ENCODE measurements at regions not wholly inside any gene's neighbourhood (a gene's known extent, or its start where the extent isn't known, plus 50 kb on each side); places are given as distances from the start of the nearest gene placed in this dataset.
"Not testable (repeated sequence)": the region's sequence is repeated elsewhere in the genome, so short reads cannot be mapped to it uniquely, and the experiment has no call there.

DNA sequence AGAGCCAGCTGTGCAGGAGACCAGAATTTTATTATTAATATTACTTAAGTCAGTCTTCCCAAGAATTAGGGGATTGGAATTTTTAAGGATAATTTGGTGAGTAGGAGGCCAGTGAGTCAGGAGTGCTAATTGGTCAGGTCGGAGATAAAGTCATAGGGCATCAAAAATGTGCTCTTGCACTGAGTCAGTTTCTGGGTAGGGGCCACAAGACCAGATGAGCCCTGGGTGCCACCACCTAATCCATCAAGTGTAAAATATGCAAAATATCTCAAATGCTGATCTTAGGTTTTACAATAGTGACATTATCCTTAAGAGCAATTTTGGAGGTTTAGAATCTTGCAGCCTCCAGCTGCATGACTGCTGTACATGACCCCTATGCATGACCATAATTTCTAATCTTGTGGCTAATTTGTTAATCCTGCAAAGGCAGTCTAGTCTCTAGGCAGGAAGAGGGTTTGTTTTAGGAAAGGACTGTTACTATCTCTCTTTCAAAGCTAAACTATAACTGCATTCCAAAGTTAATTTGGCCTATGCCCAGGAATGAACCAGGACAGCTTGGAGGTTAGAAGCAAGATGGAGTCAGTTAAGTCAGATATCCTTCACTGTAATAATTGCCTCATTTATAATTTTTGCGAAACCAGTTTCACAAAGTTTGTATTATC, 215.9 kb downstream of the RNF152 start:
- DNase-seq (ENCODE audit: low read depth): no peak

DNA sequence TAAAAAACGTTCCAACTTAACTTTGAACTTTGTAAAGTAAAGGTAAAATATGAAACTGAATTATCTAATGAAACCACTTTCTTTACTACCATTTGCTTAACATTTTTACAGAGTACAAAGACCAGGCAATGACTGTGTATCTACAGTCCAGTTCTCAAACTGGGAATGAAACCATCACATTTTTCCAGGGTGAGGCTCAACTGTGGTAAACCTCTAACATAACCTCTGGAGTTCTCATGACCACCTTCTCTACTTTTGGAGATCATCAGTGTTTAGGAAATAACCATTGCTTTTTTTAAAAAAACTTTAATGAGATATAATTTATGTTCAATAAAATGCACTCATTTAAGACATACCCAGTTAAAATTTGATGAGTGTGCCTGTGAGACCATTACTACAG, 223.5 kb downstream of the RNF152 start:
- no peak for DNase-seq (ENCODE audit: low read depth)

DNA sequence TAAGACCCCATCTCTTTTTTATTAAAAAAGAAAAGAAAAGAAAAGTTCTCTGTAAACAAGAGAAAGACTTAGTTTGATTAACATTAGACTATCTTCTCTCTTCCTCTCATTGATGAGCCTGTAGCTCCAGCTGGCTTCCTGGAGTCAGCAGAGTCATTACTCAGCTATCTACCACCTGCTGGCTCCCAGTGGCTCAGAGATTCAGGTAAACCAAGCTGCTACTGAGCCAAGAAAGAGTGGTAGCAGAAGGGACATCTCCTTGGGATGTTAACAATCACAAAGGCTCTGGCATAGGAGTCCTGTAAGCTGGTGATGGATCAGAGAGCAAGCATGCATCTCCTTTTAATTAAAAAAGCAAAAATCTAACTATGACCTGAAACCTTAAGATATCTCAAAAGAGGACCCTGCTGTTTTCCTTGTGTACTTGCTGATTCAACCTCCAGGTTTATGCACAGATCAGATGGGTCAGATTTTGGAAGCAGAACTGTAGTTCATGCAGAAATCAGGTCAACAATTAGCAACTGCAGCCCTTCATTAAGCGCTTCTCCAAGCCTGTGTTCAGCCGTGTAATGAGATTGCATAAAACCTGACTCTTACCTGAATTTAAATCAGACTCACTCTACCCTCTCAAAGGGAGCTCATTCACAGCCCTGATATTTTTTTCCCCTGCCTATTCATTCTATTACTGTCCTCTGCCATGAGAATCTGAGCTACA, 225.8 kb downstream of the RNF152 start:
- DNase-seq (ENCODE audit: low read depth): no peak

DNA sequence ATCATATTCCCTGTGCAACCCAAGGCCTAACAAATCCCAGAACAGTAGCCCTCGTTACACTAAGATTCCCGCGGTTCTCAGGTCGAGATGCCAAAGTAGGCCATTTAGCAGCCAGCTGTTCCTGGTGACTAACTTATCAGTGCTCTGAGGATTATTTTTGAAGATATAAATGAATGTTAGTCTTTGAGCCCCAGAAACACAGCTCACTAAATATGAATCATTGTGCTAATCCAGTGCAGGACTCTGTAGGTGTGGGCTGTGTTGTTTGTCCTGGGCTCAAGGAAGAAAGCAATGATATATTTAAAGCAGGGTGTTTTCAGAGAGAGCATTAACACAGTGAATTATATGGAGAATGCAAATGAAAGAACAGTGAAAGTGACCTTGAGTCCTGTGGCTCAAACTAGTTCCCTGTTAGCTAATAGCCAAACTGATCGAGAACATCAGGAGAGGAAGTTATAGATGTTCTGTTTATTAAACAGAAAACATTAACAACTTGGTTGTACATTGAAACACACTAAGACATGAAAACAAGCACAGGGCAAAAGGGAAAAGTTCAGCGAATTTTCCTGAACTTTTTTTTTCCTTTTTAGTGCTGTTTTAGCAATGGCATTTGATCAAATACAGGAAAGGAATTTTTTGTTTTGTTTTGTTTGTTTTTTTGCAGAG, 228.3 kb downstream of the RNF152 start:
- DNase-seq (ENCODE audit: low read depth): no peak

DNA sequence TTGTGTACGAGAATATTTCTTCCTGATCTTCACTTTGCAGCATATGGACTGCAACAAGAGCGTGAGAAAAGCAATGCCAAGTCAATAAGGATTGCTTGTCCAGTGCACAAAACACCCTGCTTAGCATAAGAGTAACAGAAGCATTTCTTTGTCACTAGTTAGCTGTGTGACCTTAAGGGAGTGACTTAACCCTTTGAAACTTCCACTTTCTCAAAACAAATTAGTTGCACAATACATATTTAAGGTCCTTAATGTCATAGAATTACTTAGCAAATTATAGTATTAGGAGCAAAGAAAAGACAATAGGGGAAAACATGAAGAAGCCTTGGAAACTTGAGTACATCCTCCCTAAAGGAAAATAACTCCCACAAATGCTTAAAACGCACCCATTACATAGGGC, 230.1 kb downstream of the RNF152 start:
- DNase-seq (ENCODE audit: low read depth): no peak

DNA sequence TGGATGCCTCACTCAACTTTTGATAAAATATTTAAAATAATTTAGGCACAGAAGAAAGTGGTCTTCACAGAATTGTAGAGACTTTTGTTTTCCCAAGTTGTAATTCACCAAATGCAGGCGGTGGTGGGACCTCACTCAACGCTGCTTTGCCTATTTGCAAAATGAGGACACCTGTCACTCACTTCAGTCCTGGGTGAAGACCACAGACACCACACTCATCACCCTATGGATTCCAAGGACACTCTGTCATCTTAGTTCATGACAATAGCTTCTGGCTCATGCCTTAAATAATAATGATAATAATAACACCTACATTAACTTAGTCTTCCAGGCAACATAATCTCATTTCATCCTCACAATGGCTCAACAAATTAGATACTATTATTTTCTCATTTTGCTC, 234.4 kb downstream of the RNF152 start:
- DNase-seq (ENCODE audit: low read depth): no peak

DNA sequence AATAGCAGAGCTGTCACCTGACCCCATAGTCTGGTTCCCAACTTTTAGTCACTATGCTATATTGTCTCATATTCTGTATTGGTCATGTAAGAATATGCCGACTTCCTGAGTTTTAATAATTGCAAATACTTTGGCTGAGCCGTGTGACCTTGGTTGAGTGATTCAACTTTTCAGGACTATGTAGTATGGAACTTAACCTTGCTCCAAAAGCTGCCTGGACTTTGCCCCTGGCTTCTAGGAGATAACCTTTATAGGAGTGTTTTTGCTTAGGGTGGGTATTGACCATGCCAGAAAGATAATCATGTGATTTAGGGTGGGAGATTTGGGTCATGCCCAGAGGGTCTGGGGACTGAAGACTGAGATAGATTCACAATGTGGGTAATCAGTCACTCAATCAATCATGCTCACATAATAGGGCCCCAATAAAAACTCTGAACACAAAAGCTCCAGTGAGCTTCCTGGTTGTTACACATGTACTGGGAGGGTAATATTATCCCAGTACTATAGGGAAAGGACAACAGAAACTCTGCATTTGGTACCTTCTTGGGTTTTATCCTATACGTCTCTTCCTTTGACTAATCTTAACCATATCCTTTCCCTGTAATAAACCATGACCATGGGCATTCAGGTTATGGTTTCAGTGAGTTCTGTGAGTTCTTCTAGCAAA, 235.6 kb downstream of the RNF152 start:
- DNase-seq (ENCODE audit: low read depth): no peak

DNA sequence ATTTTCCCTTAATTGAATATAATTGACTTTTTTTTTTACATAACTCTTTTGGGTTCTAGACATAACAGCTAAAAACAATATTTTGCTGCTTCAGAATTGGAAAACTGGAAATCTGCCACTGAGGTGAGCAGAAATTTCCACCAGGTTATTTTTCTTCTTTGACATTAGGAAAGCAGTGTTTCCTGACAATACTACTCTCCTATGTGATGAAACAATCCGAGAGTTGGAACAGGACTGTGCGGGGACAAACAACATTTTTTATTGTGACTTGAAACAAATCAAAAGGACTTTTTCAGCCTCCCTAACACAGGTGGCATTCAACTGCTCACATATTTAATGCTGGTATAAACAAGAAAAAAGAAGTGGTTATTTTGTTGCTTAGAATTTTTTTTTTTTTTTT, 237.2 kb downstream of the RNF152 start:
- DNase-seq (ENCODE audit: low read depth): no peak

DNA sequence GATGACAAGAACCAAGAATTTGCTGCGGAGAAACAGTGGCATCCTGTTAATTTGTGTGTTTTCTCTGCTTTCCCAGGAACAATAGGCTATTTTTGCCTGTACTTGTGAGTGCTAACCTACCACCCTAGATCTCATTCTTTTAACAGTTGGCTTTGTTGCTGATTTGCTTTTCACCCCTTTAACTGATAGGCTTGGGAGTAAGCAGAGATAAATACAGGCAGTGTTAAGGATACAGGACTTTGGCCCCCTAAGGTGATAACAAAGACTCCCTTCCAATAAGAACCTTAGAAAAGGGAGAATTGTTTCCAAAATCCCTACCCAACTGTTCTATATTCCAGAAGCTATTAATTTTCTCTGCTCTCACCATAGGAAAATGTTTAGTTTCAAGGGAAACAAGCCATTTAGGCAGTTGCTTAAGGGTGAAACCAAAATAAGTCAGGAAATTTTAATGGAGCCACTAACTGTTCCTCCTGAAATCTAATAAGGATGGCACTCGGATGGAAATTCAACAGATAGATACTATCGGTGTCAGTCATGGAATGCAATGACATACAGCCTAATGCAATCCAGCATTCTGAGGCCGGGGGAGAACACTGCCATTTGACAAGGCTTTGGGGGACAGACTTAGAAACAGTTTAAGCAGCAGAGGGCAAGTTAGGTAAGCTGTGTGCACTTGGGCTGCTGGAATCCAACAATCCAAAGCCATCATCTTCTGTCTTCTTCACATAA, 238.8 kb downstream of the RNF152 start:
- no peak for DNase-seq (ENCODE audit: low read depth)

DNA sequence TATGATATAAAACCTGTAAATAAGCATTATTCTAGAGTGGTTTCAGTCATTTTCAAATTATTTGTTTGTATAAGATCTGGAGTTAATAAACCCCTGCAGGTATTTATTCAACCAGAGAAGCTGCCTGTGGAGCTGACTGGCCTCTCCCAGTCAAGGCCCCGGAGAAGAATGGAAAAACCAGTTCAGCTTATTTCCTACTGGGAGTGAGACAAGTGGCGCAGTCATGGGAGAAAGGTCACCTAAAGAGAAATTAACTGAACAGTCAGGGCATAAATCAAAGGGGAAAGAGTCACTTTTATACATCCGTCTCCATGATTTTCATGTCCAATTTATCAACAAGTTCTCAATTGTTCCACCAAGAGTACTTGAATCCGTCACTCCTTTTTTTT, 240.9 kb downstream of the RNF152 start:
- DNase-seq (ENCODE audit: low read depth): no peak

DNA sequence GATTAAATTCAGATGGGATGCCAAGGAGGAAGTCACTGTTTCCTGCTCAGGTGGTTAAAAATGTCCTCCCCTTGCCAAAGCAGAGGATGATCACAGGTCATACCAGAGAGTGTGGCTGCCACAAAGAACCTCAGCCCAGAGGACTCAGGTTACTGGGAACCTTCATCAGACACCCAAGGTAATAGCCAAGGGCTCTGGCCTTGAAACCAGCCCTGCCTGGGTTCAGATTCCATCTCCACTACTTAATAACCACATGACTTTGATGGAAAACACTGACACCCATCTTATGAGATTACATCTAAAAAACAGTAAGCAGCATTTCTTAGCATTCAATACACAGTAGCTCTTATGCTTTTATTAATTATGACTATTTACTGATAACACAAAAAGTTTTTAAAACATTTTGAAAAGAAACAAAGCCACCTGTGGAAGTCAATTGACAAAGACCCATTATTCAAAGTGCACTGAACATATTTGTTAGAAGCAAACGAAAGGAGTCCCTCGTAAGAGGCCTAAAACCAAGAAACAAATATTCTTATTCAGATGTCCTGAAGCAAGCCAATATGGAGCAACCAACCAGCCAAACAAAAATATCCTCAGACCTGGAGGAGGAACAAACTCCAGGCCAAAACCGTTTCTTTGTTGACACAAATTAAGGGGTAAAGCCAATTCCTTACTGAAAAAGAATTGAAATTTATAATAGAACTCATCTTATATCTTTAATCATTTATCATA, 241.5 kb downstream of the RNF152 start:
- no peak for DNase-seq (ENCODE audit: low read depth)

DNA sequence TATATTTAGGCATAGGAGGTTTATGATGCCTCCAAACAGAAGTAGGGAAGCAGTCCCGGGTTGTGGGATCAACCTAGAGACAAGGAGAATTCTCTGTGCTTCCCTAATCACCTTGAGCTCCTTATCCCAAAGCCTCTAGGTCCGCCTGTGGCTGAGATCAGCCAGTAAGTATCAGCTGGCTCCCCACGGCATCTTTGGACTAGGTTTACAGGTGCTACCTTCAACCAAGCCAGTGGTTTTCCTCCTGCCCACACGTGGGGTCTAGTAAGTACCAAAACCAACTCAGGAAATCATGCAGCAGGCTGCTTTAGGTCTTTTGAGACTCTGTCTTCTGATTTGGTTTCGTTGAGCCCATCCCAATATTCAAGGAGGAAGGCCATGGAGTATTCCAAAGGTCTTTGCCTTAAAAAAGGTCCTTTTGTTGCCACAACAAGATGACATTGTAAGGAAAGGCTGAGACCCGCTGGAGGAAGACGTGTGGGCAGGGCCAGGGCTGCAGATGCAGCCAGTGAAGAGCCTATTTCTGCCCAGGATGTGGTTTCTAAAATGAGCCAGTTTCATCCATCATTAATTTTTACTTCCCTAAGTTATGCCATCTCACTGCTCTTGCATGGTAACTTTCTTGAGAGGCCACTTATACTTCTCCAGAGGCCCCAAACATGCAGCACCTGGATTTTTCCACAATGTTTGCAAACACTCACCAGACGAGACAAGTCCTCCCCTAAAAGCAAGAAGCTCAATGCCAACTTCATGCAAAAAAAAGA, 248.7 kb downstream of the RNF152 start:
- no peak for DNase-seq (ENCODE audit: low read depth)

DNA sequence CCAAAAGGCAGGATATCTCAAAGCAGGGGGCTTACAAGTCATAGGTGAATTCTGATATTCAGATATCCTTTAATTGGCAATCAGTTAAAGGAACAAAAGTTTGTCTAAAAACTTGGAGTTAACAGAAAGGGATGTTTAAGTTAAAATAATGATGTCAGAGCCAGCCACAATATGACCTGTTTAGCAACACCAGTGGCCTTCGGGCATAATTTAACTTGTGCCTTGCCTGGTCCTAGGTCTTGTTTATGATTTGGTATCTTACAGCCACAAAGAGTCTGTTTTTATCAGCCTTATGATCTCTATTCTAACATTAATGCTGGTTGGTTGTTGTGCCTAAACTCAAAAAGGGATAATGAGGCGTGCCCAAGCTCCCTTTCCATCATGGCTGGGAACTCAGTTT, 252.9 kb downstream of the RNF152 start:
- DNase-seq (ENCODE audit: low read depth): no peak

DNA sequence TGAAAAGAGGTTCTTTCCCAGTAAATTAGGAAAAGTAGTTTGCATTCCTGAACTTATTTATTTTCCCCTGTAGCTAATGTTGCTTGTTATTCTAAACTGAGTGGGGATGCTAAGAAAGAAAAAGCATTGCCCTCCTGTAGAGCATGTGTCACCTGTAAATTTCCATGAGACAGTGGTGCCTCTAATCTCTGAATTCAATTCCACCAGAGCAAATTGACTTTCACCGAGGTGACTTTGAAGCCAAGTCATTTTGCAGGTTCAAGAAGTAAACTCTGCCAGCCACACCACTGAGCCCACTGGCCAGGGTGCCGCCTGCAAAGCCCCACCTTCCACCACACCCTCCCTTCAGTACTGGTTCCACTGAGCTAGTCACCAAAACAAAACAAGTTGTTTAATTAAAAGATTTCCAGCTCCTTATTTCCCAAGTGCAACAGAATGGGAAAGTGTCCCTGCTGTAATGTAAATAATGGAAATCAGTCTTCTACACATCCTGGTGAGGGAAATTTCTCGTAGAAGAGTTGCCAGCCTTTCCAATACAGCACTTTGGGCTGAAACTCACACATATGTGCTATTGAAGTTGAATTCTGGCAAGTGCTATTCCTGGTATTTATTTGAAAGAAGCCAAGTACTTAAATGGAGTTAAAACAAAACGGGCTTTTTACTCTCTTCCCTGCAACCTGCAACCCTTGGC, 254.8 kb downstream of the RNF152 start:
- DNase-seq (ENCODE audit: low read depth): no peak

DNA sequence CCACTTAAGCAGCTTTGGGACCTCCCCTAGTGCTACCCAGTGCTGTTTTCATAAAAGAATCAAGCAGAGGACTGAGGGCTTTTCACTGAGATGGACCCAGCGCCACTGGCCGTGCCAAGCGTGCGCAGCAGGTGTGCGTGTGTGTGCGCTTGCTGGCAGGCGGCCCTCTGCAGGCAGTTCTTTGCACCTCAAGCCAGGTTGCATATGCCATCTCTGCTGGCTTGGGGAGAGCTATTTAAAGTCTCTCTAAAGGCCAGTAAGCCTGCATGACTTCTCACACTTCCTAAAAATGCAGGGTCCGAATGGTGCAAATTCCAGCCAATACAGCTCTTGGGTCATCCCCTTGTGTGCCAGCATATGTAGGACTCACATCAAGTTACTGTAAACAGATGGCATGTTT, 255.5 kb downstream of the RNF152 start:
- no peak for DNase-seq (ENCODE audit: low read depth)

DNA sequence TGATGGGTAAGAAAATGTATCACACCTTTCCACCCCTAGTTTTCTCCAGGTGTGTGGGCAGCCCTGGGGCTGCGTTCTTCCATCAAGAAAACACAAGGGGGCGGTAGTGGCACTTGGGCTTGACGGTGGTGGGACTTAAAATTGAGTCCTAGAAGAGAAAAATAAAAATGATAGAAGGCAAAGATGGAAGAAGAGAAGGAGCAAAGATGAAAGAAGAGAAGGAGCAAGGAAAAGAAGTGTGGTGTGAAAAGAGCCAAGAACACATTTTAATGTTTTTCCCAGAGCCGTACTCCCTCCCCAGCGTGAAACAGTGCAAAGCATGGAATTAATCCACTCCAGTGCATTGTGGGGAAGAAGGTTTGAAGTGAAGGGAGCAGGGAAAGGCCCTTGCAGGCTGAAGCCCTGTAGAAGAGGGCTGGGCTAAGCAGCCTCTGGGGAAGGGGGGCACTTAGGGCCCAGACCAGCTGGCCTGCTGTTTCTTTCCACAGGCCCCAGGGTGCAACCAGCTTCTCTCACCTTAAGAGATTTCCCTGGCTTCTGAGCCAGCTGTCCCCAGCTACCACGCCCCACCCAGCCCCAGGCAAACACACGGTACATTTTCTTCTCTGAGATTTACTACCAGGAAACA, 256.8 kb downstream of the RNF152 start:
- DNase-seq (ENCODE audit: low read depth): peak; percentile 12

DNA sequence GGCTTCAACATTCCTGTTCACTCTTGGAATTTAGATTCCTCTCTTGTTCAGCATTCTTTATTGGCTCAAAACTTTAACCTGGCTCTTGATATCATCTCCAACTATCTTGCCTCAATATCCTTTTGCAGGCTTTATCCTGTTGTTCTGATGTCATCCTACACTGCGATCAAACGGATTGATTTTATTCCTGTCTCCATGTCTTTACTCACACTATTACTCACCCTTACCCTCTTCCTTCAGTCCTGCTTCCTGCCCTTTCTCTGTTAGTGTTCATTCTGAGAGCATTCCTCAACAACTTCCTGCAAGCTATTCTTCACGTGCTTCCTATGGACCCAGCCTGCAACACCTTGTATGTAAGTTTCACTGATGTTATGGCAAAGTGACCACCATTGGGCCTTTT, 264.7 kb downstream of the RNF152 start:
- DNase-seq (ENCODE audit: low read depth): no peak

DNA sequence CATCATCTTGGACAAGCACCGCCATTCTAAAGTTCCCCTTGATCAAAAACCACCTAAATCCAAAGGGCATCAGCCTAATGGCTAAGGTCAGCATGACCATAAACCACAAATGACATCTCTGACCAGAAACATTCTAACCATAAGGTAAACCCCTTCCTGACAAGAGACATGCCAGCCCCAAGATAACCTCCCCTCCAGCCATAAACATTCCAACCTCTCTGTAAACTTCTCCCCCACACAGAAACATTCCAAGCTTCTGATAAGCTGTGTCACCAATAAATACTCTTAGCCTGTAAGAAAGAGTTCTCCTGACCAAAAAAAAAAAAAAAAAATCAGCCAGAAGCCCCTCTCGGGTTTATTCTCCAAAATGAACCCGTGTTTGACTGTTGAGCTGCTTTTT, 268.2 kb downstream of the RNF152 start:
- DNase-seq (ENCODE audit: low read depth): not testable (repeated sequence)

DNA sequence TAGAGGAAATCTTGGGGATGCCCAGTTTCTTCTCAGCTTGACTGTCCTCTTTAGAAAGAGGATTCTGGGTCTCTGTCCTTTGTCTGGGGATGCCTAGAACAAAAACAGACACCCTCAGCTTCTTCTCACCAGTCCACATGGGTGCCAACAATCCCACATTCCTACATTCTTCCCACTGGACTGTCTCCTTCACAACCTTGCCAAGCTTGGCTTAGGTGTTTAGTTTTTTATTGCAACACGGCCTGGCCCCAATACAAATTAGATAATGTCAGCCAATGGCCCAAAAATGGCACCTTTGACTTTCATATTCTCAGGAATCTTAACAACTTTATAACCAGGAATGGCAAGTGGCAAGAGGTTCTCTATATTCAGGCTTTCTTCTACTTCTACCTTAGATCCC, 273.0 kb downstream of the RNF152 start:
- DNase-seq (ENCODE audit: low read depth): no peak

DNA sequence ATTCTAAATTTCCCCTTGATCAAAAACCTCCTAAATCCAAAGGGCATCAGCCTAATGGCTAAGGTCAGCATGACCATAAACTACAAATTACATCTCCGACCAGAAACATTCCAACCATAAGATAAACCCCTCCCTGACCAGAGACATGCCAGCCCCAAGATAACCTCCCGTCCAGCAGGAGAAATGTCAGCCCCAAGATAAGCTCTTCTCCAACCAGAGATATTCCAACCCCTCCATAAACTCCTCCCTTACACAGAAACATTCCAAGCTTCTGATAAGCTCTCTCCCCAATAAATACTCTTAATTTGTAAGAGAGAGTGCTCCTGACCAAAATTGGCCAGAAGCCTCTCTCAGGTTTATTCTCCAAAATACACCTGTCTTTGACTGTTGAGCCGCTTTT, 274.0 kb downstream of the RNF152 start:
- DNase-seq (ENCODE audit: low read depth): no peak
